GM21381 (cell line): ENCODE measurements at regions not wholly inside any gene's neighbourhood (a gene's known extent, or its start where the extent isn't known, plus 50 kb on each side); places are given as distances from the start of the nearest gene placed in this dataset.
"Not testable (repeated sequence)": the region's sequence is repeated elsewhere in the genome, so short reads cannot be mapped to it uniquely, and the experiment has no call there.

Experiments used
- ATAC-seq: cut with Tn5 transposase; IDR thresholded peaks from one replicate; pipeline ENCODE4 v1.9.1; 2021; ENCODE audit warnings: mild to moderate bottlenecking, moderate library complexity; ENCODE audit not compliant: unreplicated experiment

GRCh38 chr4:188430384-188430783 is 291.1 kb downstream of the TRIML1 start:
- no peak for ATAC-seq

- no peak for ATAC-seq
These were observed 293.1 kb downstream of the TRIML1 start for GRCh38 chr4:188432328-188432727.

GRCh38 chr4:188433741-188434315 is 294.6 kb downstream of the TRIML1 start:
- no peak for ATAC-seq

GRCh38 chr4:188434643-188435042 is 295.4 kb downstream of the TRIML1 start:
- no peak for ATAC-seq

GRCh38 chr4:188435381-188435780 is 296.1 kb downstream of the TRIML1 start:
- ATAC-seq, result no peak

- no peak for ATAC-seq
These were observed 298.3 kb downstream of the TRIML1 start for GRCh38 chr4:188437535-188437934.

GRCh38 chr4:188438391-188438824 is 299.2 kb downstream of the TRIML1 start:
- ATAC-seq, result not testable (repeated sequence)

- ATAC-seq, result no peak
These were observed 300.5 kb downstream of the TRIML1 start for GRCh38 chr4:188439641-188440311.

- ATAC-seq, result no peak
These were observed 305.3 kb downstream of the TRIML1 start for GRCh38 chr4:188444500-188444899.

GRCh38 chr4:188448996-188449395 is 309.8 kb downstream of the TRIML1 start:
- ATAC-seq, result not testable (repeated sequence)

- no peak for ATAC-seq
These were observed 311.3 kb downstream of the TRIML1 start for GRCh38 chr4:188450571-188450970.

GRCh38 chr4:188452097-188452496 is 312.9 kb downstream of the TRIML1 start:
- ATAC-seq, result no peak

GRCh38 chr4:188454575-188454974 is 315.3 kb downstream of the TRIML1 start:
- ATAC-seq, result no peak

- no peak for ATAC-seq
These were observed 316.0 kb downstream of the TRIML1 start for GRCh38 chr4:188455062-188455752.

GRCh38 chr4:188459381-188459780 is 320.1 kb downstream of the TRIML1 start:
- ATAC-seq, result no peak

- ATAC-seq, result no peak
These were observed 324.7 kb downstream of the TRIML1 start for GRCh38 chr4:188463909-188464308.

- no peak for ATAC-seq
These were observed 326.8 kb downstream of the TRIML1 start for GRCh38 chr4:188466001-188466400.

GRCh38 chr4:188484256-188484655 is 345.0 kb downstream of the TRIML1 start:
- ATAC-seq, result no peak

GRCh38 chr4:188485906-188486305 is 346.7 kb downstream of the TRIML1 start:
- no peak for ATAC-seq

GRCh38 chr4:188492886-188493285 is 353.6 kb downstream of the TRIML1 start:
- ATAC-seq, result no peak

- no peak for ATAC-seq
These were observed 355.9 kb downstream of the TRIML1 start for GRCh38 chr4:188495169-188495568.

GRCh38 chr4:188511431-188511830 is 372.2 kb downstream of the TRIML1 start:
- ATAC-seq, result no peak
